ENCODE measurements at regions not wholly inside any gene's neighbourhood (a gene's known extent, or its start where the extent isn't known, plus 50 kb on each side); places are given as distances from the start of the nearest gene placed in this dataset.
"Not testable (repeated sequence)": the region's sequence is repeated elsewhere in the genome, so short reads cannot be mapped to it uniquely, and the experiment has no call there.

GRCh38 chr12:9473638-9474037 is 134.1 kb downstream of the KLRB1 start:
- WGBS (ENCODE audit: extremely low coverage, insufficient coverage, low lambda C conversion rate): no CpG with 5 or more reads among the region's 1 CpG
- H4K8ac ChIP-seq (ENCODE audit: low read depth, low read length); H3K36me3 ChIP-seq (ENCODE audit: control insufficient read depth, insufficient read depth, low read length); H3K18ac ChIP-seq (ENCODE audit: low read length); H3K4ac ChIP-seq (ENCODE audit: low read depth, low read length); H3K23ac ChIP-seq (ENCODE audit: low read length); H3K79me1 ChIP-seq (ENCODE audit: low read length); H2AK5ac ChIP-seq (ENCODE audit: low read length); H3K79me2 ChIP-seq (ENCODE audit: control insufficient read depth, insufficient read depth, low read length); H3K4me2 ChIP-seq (ENCODE audit: low read length); H4K5ac ChIP-seq (ENCODE audit: low read length); H2BK15ac ChIP-seq (replicated peaks; ENCODE audit: low read depth); H2BK5ac ChIP-seq (ENCODE audit: low read length); H3K4me1 ChIP-seq (ENCODE audit: control insufficient read depth, low read depth, low read length); H2BK120ac ChIP-seq (ENCODE audit: low read depth, low read length); H3K4me3 ChIP-seq (ENCODE audit: low read length); DNase-seq; H3K56ac ChIP-seq (ENCODE audit: low read length); H3K27ac ChIP-seq (ENCODE audit: low read depth, low read length); H3K27me3 ChIP-seq (ENCODE audit: insufficient read depth, low read length, poor library complexity); H3K9ac ChIP-seq (ENCODE audit: low read length): not testable (repeated sequence)

GRCh38 chr12:9471501-9471900 is 136.2 kb downstream of the KLRB1 start:
- H3K4me2 ChIP-seq (ENCODE audit: low read length); H4K8ac ChIP-seq (ENCODE audit: low read depth, low read length); H3K18ac ChIP-seq (ENCODE audit: low read length); H3K36me3 ChIP-seq (ENCODE audit: control insufficient read depth, insufficient read depth, low read length); H3K56ac ChIP-seq (ENCODE audit: low read length); H3K4ac ChIP-seq (ENCODE audit: low read depth, low read length); H3K23ac ChIP-seq (ENCODE audit: low read length); H3K27me3 ChIP-seq (ENCODE audit: insufficient read depth, low read length, poor library complexity); H3K79me1 ChIP-seq (ENCODE audit: low read length); H2BK5ac ChIP-seq (ENCODE audit: low read length); H3K79me2 ChIP-seq (ENCODE audit: control insufficient read depth, insufficient read depth, low read length); H2BK120ac ChIP-seq (ENCODE audit: low read depth, low read length); H3K4me3 ChIP-seq (ENCODE audit: low read length); DNase-seq; H2BK15ac ChIP-seq (replicated peaks; ENCODE audit: low read depth); H3K27ac ChIP-seq (ENCODE audit: low read depth, low read length); H3K9ac ChIP-seq (ENCODE audit: low read length); H4K5ac ChIP-seq (ENCODE audit: low read length); H2AK5ac ChIP-seq (ENCODE audit: low read length); H3K4me1 ChIP-seq (ENCODE audit: control insufficient read depth, low read depth, low read length): not testable (repeated sequence)
- WGBS (ENCODE audit: extremely low coverage, insufficient coverage, low lambda C conversion rate): no CpG with 5 or more reads among the region's 8 CpGs

- not testable (repeated sequence) for H2BK15ac ChIP-seq (replicated peaks; ENCODE audit: low read depth); H3K79me2 ChIP-seq (ENCODE audit: control insufficient read depth, insufficient read depth, low read length); H3K4me1 ChIP-seq (ENCODE audit: control insufficient read depth, low read depth, low read length); H3K56ac ChIP-seq (ENCODE audit: low read length); H3K23ac ChIP-seq (ENCODE audit: low read length); H3K4me3 ChIP-seq (ENCODE audit: low read length); H3K79me1 ChIP-seq (ENCODE audit: low read length); H4K5ac ChIP-seq (ENCODE audit: low read length); H2BK120ac ChIP-seq (ENCODE audit: low read depth, low read length); DNase-seq; H3K18ac ChIP-seq (ENCODE audit: low read length); H3K27me3 ChIP-seq (ENCODE audit: insufficient read depth, low read length, poor library complexity); H3K36me3 ChIP-seq (ENCODE audit: control insufficient read depth, insufficient read depth, low read length); H3K4me2 ChIP-seq (ENCODE audit: low read length); H3K27ac ChIP-seq (ENCODE audit: low read depth, low read length); H3K4ac ChIP-seq (ENCODE audit: low read depth, low read length); H3K9ac ChIP-seq (ENCODE audit: low read length); H4K8ac ChIP-seq (ENCODE audit: low read depth, low read length); H2AK5ac ChIP-seq (ENCODE audit: low read length); H2BK5ac ChIP-seq (ENCODE audit: low read length)
- WGBS (ENCODE audit: extremely low coverage, insufficient coverage, low lambda C conversion rate): no CpG with 5 or more reads among the region's 1 CpG
Observed at GRCh38 chr12:9470367-9470766, 137.3 kb downstream of the KLRB1 start.

GRCh38 chr12:9469956-9470355 is 137.8 kb downstream of the KLRB1 start:
- H3K4ac ChIP-seq (ENCODE audit: low read depth, low read length); H2BK120ac ChIP-seq (ENCODE audit: low read depth, low read length); H3K18ac ChIP-seq (ENCODE audit: low read length); H2BK15ac ChIP-seq (replicated peaks; ENCODE audit: low read depth); H2BK5ac ChIP-seq (ENCODE audit: low read length); H3K79me2 ChIP-seq (ENCODE audit: control insufficient read depth, insufficient read depth, low read length); H4K8ac ChIP-seq (ENCODE audit: low read depth, low read length); H3K4me1 ChIP-seq (ENCODE audit: control insufficient read depth, low read depth, low read length); DNase-seq; H3K4me3 ChIP-seq (ENCODE audit: low read length); H3K9ac ChIP-seq (ENCODE audit: low read length); H3K23ac ChIP-seq (ENCODE audit: low read length); H3K27ac ChIP-seq (ENCODE audit: low read depth, low read length); H3K56ac ChIP-seq (ENCODE audit: low read length); H4K5ac ChIP-seq (ENCODE audit: low read length); H2AK5ac ChIP-seq (ENCODE audit: low read length); H3K79me1 ChIP-seq (ENCODE audit: low read length); H3K27me3 ChIP-seq (ENCODE audit: insufficient read depth, low read length, poor library complexity); H3K4me2 ChIP-seq (ENCODE audit: low read length); H3K36me3 ChIP-seq (ENCODE audit: control insufficient read depth, insufficient read depth, low read length): not testable (repeated sequence)
- no CpG with 5 or more reads among the region's 1 CpG for WGBS (ENCODE audit: extremely low coverage, insufficient coverage, low lambda C conversion rate)

GRCh38 chr12:9469463-9469862 is 138.3 kb downstream of the KLRB1 start:
- not testable (repeated sequence) for DNase-seq; H2AK5ac ChIP-seq (ENCODE audit: low read length); H3K23ac ChIP-seq (ENCODE audit: low read length); H2BK5ac ChIP-seq (ENCODE audit: low read length); H3K4ac ChIP-seq (ENCODE audit: low read depth, low read length); H3K36me3 ChIP-seq (ENCODE audit: control insufficient read depth, insufficient read depth, low read length); H3K79me2 ChIP-seq (ENCODE audit: control insufficient read depth, insufficient read depth, low read length); H2BK15ac ChIP-seq (replicated peaks; ENCODE audit: low read depth); H4K5ac ChIP-seq (ENCODE audit: low read length); H3K27ac ChIP-seq (ENCODE audit: low read depth, low read length); H3K18ac ChIP-seq (ENCODE audit: low read length); H3K79me1 ChIP-seq (ENCODE audit: low read length); H2BK120ac ChIP-seq (ENCODE audit: low read depth, low read length); H3K9ac ChIP-seq (ENCODE audit: low read length); H3K4me1 ChIP-seq (ENCODE audit: control insufficient read depth, low read depth, low read length); H3K56ac ChIP-seq (ENCODE audit: low read length); H4K8ac ChIP-seq (ENCODE audit: low read depth, low read length); H3K27me3 ChIP-seq (ENCODE audit: insufficient read depth, low read length, poor library complexity); H3K4me3 ChIP-seq (ENCODE audit: low read length); H3K4me2 ChIP-seq (ENCODE audit: low read length)
- WGBS (ENCODE audit: extremely low coverage, insufficient coverage, low lambda C conversion rate): no CpG with 5 or more reads among the region's 2 CpGs

- not testable (repeated sequence) for H3K4me2 ChIP-seq (ENCODE audit: low read length); H3K4me1 ChIP-seq (ENCODE audit: control insufficient read depth, low read depth, low read length); H2AK5ac ChIP-seq (ENCODE audit: low read length); H3K56ac ChIP-seq (ENCODE audit: low read length); H4K5ac ChIP-seq (ENCODE audit: low read length); H3K18ac ChIP-seq (ENCODE audit: low read length); H3K79me1 ChIP-seq (ENCODE audit: low read length); H2BK120ac ChIP-seq (ENCODE audit: low read depth, low read length); H3K9ac ChIP-seq (ENCODE audit: low read length); H3K4ac ChIP-seq (ENCODE audit: low read depth, low read length); H3K79me2 ChIP-seq (ENCODE audit: control insufficient read depth, insufficient read depth, low read length); H2BK5ac ChIP-seq (ENCODE audit: low read length); H3K27ac ChIP-seq (ENCODE audit: low read depth, low read length); H4K8ac ChIP-seq (ENCODE audit: low read depth, low read length); H2BK15ac ChIP-seq (replicated peaks; ENCODE audit: low read depth); H3K23ac ChIP-seq (ENCODE audit: low read length); H3K4me3 ChIP-seq (ENCODE audit: low read length); H3K36me3 ChIP-seq (ENCODE audit: control insufficient read depth, insufficient read depth, low read length); H3K27me3 ChIP-seq (ENCODE audit: insufficient read depth, low read length, poor library complexity)
- no CpG with 5 or more reads among the region's 6 CpGs for WGBS (ENCODE audit: extremely low coverage, insufficient coverage, low lambda C conversion rate)
- DNase-seq: peak; percentile 82
Observed at GRCh38 chr12:9468998-9469397, 138.7 kb downstream of the KLRB1 start.
